B cell (primary cell): ENCODE measurements at regions not wholly inside any gene's neighbourhood (a gene's known extent, or its start where the extent isn't known, plus 50 kb on each side); places are given as distances from the start of the nearest gene placed in this dataset.

Experiments
- EZH2 ChIP-seq: IDR thresholded peaks from 2 replicates; pipeline ENCODE4 v1.6.1; 2012; ENCODE audit warnings: borderline replicate concordance, low read depth, mild to moderate bottlenecking, moderate library complexity, low read length; ENCODE audit not compliant: insufficient read depth, poor library complexity, severe bottlenecking
- TF ChIP-seq, protein P1 (sequence below): fragments of 200-600 bp; IDR thresholded peaks from one replicate; pipeline ENCODE4 v1.8.0; 2022; ENCODE audit warnings: antibody characterized with exemption, mild to moderate bottlenecking

DNA sequence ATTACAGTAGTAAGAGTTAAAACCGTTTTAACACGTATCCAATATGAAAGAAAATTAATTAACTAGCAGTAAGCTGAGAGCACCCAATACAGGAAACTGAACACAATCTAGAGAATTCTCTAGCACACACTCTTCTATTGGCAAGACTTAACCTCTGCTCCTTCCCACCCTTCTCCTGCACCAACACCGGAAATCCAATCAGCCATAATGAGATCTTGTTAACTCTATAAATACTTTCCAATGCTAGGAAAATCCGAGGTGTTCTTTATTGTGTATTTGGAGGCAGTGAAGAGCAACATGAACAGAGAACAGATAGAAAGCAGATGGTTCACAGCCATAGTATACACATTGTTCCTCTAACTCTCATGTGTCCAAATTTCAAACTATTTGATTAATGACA lies 591.7 kb downstream of the CETN3 start:
- TF ChIP-seq, protein P1, sequence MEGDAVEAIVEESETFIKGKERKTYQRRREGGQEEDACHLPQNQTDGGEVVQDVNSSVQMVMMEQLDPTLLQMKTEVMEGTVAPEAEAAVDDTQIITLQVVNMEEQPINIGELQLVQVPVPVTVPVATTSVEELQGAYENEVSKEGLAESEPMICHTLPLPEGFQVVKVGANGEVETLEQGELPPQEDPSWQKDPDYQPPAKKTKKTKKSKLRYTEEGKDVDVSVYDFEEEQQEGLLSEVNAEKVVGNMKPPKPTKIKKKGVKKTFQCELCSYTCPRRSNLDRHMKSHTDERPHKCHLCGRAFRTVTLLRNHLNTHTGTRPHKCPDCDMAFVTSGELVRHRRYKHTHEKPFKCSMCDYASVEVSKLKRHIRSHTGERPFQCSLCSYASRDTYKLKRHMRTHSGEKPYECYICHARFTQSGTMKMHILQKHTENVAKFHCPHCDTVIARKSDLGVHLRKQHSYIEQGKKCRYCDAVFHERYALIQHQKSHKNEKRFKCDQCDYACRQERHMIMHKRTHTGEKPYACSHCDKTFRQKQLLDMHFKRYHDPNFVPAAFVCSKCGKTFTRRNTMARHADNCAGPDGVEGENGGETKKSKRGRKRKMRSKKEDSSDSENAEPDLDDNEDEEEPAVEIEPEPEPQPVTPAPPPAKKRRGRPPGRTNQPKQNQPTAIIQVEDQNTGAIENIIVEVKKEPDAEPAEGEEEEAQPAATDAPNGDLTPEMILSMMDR, result no peak
- TF ChIP-seq EZH2, result no peak
